Adrenal gland (tissue), 9 donors: ENCODE measurements at regions not wholly inside any gene's neighbourhood (a gene's known extent, or its start where the extent isn't known, plus 50 kb on each side); places are given as distances from the start of the nearest gene placed in this dataset.

Experiments used
- DNase-seq, 7 donors: peaks; one replicate each; pipeline ENCODE4 v3.0.0-alpha.2; 2019 to 2020
- H3K27ac ChIP-seq, 5 donors: fragments of 200-600 bp; sonication (generic) in 4 of 5; 1 replicate in 3 of 5; 2 replicates in 2 of 5; pipeline versions ENCODE4 v1.5.1 to v1.8.0; 2016 to 2020; ENCODE audit warnings: mild to moderate bottlenecking in 1 of 5
- H3K27me3 ChIP-seq: fragments of 200-600 bp; 2 replicates; pipeline ENCODE4 v1.8.0; 2021
- H3K36me3 ChIP-seq, 2 donors: fragments of 200-600 bp; replicated peaks in 1 of 2; 1 replicate in 1 of 2; 2 replicates in 1 of 2; pipeline versions ENCODE4 v1.5.1 to v1.8.0; 2018 to 2022
- H3K4me1 ChIP-seq, 2 donors: fragments of 200-600 bp; replicated peaks in 1 of 2; 1 replicate in 1 of 2; 2 replicates in 1 of 2; pipeline versions ENCODE4 v1.5.1 to v1.8.0; 2018 to 2021
- H3K4me3 ChIP-seq, 4 donors: fragments of 200-600 bp; sonication (generic) in 3 of 4; one replicate each; pipeline ENCODE4 v1.5.1; 2016 to 2018
- H3K9me3 ChIP-seq, 3 donors: fragments of 200-600 bp; sonication (generic) in 1 of 3; replicated peaks in 1 of 3; 1 replicate in 2 of 3; 2 replicates in 1 of 3; pipeline versions ENCODE4 v1.5.1 to v1.8.0; 2016 to 2021
- POLR2A ChIP-seq, 2 donors: fragments of 450-650 bp; IDR thresholded peaks; one replicate each; pipeline ENCODE4 v1.6.1; 2017; ENCODE audit warnings: antibody characterized with exemption in 2 of 2, mild to moderate bottlenecking in 2 of 2, moderate library complexity in 1 of 2
- WGBS, 4 donors: extraction: QIAGEN DNeasy Blood & Tissue Kit in 2 of 4; methylation state at CpG; one replicate each; pipeline versions ENCODE4 v1.1.5 to v1.1.7; 2013 to 2017; 5-methylcytosine and 5-hydroxymethylcytosine counted together
- intact Hi-C, 2 donors: fragments of 100-400 bp; cut with DNase I; formaldehyde crosslinking; loops; one replicate each; pipeline versions ENCODE4 v1.14.1 to v1.15.0; 2022 to 2023
- TF ChIP-seq, protein P1 (sequence below), 6 experiments: fragments of 450-650 bp in 4 of 6; fragments of 200-600 bp in 2 of 6; sonication (generic) in 1 of 6; IDR thresholded peaks; 1 replicate in 5 of 6; 2 replicates in 1 of 6; pipeline versions ENCODE4 v1.5.1 to v1.8.0; 2016 to 2021; ENCODE audit warnings: antibody characterized with exemption in 6 of 6, mild to moderate bottlenecking in 2 of 6, moderate library complexity in 1 of 6
- donor health status: healthy with polysubstance abuse.
- donor health status: Bipolar disorder and iron deficiency.
- donor health status: DM: yes; HTN: yes; CAD: no.
- donor health status: DM: no; HTN: no; CAD: no.
- donor health status: DM: no; HTN: no; CAD: no.

- peak overlapping the region in 1 of 5 donors; percentile 84 for H3K27ac ChIP-seq
- intact Hi-C loops: no loop called here
- peaks cover 12 to 35% of the 10 kb centered on the region in 2 donors for H3K4me1 ChIP-seq
- no peaks in the 10 kb centered on the region for H3K27me3 ChIP-seq
- H3K9me3 ChIP-seq: no peaks in the 10 kb centered on the region
- no peak for TF ChIP-seq POLR2A (IDR thresholded peaks at IDR 0.05)
- TF ChIP-seq, protein P1, sequence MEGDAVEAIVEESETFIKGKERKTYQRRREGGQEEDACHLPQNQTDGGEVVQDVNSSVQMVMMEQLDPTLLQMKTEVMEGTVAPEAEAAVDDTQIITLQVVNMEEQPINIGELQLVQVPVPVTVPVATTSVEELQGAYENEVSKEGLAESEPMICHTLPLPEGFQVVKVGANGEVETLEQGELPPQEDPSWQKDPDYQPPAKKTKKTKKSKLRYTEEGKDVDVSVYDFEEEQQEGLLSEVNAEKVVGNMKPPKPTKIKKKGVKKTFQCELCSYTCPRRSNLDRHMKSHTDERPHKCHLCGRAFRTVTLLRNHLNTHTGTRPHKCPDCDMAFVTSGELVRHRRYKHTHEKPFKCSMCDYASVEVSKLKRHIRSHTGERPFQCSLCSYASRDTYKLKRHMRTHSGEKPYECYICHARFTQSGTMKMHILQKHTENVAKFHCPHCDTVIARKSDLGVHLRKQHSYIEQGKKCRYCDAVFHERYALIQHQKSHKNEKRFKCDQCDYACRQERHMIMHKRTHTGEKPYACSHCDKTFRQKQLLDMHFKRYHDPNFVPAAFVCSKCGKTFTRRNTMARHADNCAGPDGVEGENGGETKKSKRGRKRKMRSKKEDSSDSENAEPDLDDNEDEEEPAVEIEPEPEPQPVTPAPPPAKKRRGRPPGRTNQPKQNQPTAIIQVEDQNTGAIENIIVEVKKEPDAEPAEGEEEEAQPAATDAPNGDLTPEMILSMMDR (IDR thresholded peaks at IDR 0.05): no peak
- no peak for DNase-seq
- H3K36me3 ChIP-seq: no peaks in the 10 kb centered on the region
- no peak overlapping the region for H3K4me3 ChIP-seq
- 85 to 89% (median 87%) methylated on average over 10 to 20 of the region's 22 CpGs for WGBS, 4 donors
Observed at GRCh38 chr7:117836-118614, 74.3 kb upstream of the FAM20C start.

DNA sequence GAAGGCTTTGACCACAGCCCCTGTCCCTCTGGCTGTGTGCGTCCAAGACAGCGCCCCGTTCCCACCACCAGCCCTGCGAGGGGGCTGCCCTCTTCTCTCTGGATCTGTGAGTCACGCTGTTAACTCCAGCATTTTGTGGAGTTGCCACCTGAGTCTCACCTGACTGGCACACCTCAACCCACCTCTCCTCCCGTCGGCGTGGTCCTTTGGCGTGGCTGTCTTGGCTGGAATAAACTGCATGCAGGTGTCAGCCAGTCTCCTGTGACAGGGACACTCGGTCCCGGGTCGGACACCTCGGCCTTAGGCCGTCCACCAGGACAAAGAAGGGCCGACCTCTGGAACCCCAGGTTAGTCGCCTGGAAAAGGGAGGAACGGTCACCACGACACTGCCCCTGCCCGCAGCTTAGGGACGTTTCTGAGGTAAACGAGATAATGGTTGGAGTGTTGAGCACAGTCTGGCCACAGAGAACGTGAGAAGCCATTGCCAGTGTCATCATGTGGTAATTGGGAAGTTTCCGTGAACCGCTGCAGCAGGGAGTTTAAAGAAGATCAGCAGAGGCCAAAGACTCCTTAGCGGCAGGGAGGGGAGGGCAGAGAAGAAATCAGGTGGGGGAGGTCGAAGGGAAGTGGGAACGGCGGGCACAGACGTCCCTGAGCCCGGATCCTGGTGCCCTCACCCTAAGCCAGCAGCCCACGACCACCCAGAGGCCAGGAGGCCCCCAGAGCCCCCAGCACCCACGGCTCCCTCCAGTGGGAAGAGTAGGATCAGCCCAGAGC, 73.6 kb upstream of the FAM20C start:
- Histone ChIP-seq H3K27ac (peak overlapping the region in 3 of 5 donors; percentile 40 to 84 (median 74)), H3K9me3 (no peaks in the 10 kb centered on the region), H3K4me1 (peaks cover 12 to 35% of the 10 kb centered on the region in 2 donors), H3K4me3 (no peak overlapping the region), H3K36me3 (no peaks in the 10 kb centered on the region), H3K27me3 (no peaks in the 10 kb centered on the region)
- WGBS, 4 donors: 76 to 80% (median 79%) methylated on average over 31 to 32 of the region's 32 CpGs
- peak in 1 of 7 donors; percentile 27 for DNase-seq
- intact Hi-C loops: no loop called here
- TF ChIP-seq POLR2A (IDR thresholded peaks at IDR 0.05): no peak
- TF ChIP-seq, protein P1 (IDR thresholded peaks at IDR 0.05): no peak

DNA sequence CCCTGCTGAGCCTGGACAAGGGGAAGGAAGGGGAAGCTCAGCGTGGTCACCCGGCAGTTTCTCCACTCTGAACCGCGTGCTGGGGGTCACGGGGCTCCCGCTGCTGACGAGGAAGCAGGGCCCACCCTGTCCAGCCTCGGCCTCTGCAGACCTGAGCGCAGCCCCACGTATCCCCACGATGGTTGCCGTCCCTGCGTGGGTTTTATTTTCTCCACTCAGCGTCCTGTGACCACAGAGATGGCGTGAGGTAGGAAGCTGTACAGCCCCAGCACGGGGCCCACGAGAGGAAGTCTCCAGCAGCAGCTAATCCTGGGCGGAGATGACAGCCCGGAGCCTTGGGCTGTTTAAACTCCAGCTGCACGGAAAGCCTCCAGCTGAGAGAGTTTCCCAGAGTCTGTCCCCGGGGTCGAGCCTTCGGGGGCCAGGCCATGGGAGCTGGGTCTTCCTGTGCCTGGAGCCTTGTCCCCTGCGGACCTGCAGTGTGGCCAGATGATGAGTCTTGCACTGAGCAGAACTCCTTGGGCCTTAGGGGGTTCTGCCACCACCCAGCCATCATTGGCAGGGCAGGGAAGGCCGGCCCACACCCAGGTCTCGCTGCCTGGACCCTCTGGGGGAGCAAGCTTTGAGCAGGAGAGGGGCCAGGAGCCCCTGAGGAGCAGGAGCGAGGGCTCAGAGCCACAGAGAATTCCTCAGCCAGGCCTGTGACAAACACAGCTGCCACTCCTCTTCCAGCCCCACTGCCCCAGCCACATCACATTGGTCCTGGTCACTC, 72.8 kb upstream of the FAM20C start:
- WGBS, 4 donors: 54 to 73% (median 61%) methylated on average over 14 to 27 of the region's 27 CpGs
- Histone ChIP-seq H3K27ac (peak overlapping the region in 4 of 5 donors; percentile 40 to 84 (median 58)), H3K4me3 (no peak overlapping the region), H3K9me3 (no peaks in the 10 kb centered on the region), H3K27me3 (no peaks in the 10 kb centered on the region), H3K4me1 (peaks cover 12 to 31% of the 10 kb centered on the region in 2 donors), H3K36me3 (no peaks in the 10 kb centered on the region)
- intact Hi-C loops: no loop called here
- DNase-seq: peak in 5 of 7 donors; percentile 26 to 56 (median 44)
- no peak for TF ChIP-seq POLR2A (IDR thresholded peaks at IDR 0.05)
- TF ChIP-seq, protein P1 (IDR thresholded peaks at IDR 0.05): no peak
